Naive thymus-derived CD8-positive, alpha-beta T cell (primary cell): ENCODE measurements at regions not wholly inside any gene's neighbourhood (a gene's known extent, or its start where the extent isn't known, plus 50 kb on each side); places are given as distances from the start of the nearest gene placed in this dataset.

ENCODE experiments used
- ATAC-seq, 2 donors: fragments of 150-1000 bp; cut with Tn5 transposase in 1 of 2; sonication (Bioruptor Pico), chemical (Tn5 transposase) in 1 of 2; 1 replicate in 1 of 2; 2 replicates in 1 of 2; pipeline ENCODE4 v1.10.0; 2021; ENCODE audit warnings: mild to moderate bottlenecking in 2 of 2, moderate library complexity in 2 of 2
- POLR2A ChIA-PET: fragments of 350-600 bp; sonication (Branson Sonifier 250); formaldehyde crosslinking; loops from one replicate; lab custom pipeline; 2021; ENCODE audit warnings: antibody characterized with exemption; lab: Charles Lee
- DNase-seq, 10 donors: peaks; one replicate each; pipeline versions ENCODE4 v3.0.0 to v3.0.0-alpha.2; 2020 to 2022
- H3K27ac Mint-ChIP-seq, 10 donors: one replicate each; pipeline ENCODE4 v1.8.0; 2020 to 2022; ENCODE audit warnings: mild to moderate bottlenecking in 10 of 10, mixed read lengths in 10 of 10, moderate library complexity in 4 of 10, inconsistent platforms in 1 of 10
- H3K27me3 Mint-ChIP-seq, 5 donors: one replicate each; pipeline ENCODE4 v1.8.0; 2021 to 2022; ENCODE audit warnings: mixed read lengths in 5 of 5
- H3K36me3 Mint-ChIP-seq, 3 donors: one replicate each; pipeline ENCODE4 v1.8.0; 2020 to 2022; ENCODE audit warnings: mixed read lengths in 3 of 3, mild to moderate bottlenecking in 2 of 3, inconsistent platforms in 1 of 3
- H3K4me1 Mint-ChIP-seq, 4 donors: one replicate each; pipeline ENCODE4 v1.8.0; 2021 to 2022; ENCODE audit warnings: mixed read lengths in 4 of 4
- H3K4me3 Mint-ChIP-seq, 10 donors: one replicate each; pipeline ENCODE4 v1.8.0; 2020 to 2022; ENCODE audit warnings: mild to moderate bottlenecking in 10 of 10, mixed read lengths in 10 of 10, moderate library complexity in 6 of 10, inconsistent platforms in 1 of 10
- H3K9me3 Mint-ChIP-seq, 9 donors: one replicate each; pipeline ENCODE4 v1.8.0; 2020 to 2022; ENCODE audit warnings: mixed read lengths in 9 of 9, mild to moderate bottlenecking in 3 of 9, inconsistent platforms in 1 of 9, moderate library complexity in 1 of 9

DNA sequence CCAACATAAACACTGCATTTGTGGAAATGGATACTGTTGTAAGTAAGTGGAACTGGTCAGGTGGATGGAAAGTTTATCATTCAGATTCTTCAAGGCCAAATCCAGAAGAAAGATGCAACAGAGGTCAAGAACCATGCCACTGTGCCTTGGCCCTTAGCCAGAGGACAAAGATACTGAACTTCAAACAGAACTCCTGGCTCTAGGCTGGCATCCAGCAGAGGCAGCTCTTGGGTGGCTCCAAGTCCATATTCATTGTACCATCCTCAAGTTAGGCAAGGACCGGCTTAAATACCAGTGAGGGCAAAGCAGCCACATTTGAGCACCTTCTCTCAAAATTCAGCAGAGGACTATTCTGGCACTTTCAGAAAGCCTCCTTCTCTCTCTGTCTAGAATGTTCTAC, 53.2 kb downstream of the DNAAF9 start:
- Mint-ChIP-seq H3K4me1 (no peaks in the 10 kb centered on the region), H3K27ac (no peak overlapping the region), H3K27me3 (no peaks in the 10 kb centered on the region), H3K4me3 (no peak overlapping the region), H3K36me3 (peaks cover 0 to 2% (median 2%) of the 10 kb centered on the region in 3 donors), H3K9me3 (no peaks in the 10 kb centered on the region)
- ATAC-seq, result no peak
- DNase-seq, result no peak
- POLR2A ChIA-PET, result no interaction called here

DNA sequence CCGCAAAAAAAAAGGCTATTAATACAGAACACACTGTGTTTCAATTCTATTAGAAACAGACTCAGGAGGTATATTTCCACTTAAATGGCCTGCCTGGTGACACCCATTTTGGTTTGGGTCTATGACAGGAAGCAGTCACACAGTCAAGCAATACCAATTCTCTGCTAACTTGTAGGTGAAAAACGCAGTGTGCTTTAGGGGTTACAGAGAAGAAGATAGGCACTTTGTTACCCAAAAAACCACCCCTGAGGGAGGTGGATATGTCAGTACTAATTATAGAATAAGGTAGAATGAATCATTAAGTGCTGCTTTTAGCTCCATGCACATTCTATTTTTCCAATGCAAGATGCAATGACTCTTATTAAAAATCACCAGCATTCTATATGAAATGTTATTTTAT, 53.8 kb downstream of the DNAAF9 start:
- no peak overlapping the region for H3K4me3 Mint-ChIP-seq
- H3K27ac Mint-ChIP-seq, result no peak overlapping the region
- POLR2A ChIA-PET, result no interaction called here
- no peaks in the 10 kb centered on the region for H3K27me3 Mint-ChIP-seq
- no peak for DNase-seq
- peaks cover 0 to 2% (median 0%) of the 10 kb centered on the region in 3 donors for H3K36me3 Mint-ChIP-seq
- no peaks in the 10 kb centered on the region for H3K9me3 Mint-ChIP-seq
- no peaks in the 10 kb centered on the region for H3K4me1 Mint-ChIP-seq
- ATAC-seq, result no peak

DNA sequence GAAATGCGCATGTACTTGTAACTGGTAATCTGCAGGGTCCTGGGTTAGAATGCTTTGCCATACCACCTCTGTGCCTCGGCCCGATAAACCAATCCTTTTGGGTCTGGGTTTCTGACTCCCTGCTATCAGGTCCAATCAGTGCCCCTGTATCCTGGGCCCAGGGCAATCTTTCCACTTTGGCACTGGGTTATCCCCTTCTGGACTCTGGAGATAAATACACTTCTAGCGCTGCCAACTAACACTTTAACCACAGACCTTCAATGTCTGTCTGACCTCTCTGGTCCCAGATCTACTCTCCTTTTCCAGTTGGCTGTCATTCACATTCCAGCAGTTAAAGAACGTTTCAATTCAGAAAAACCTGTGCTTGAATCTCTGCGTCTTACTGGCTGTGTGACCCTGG, 55.3 kb downstream of the DNAAF9 start:
- no peaks in the 10 kb centered on the region for H3K27me3 Mint-ChIP-seq
- ATAC-seq (no peak), DNase-seq (no peak)
- no peak overlapping the region for H3K4me3 Mint-ChIP-seq
- POLR2A ChIA-PET, result no interaction called here
- peaks cover 0 to 9% (median 0%) of the 10 kb centered on the region in 3 donors for H3K36me3 Mint-ChIP-seq
- H3K27ac Mint-ChIP-seq, result no peak overlapping the region
- no peaks in the 10 kb centered on the region for H3K4me1 Mint-ChIP-seq
- H3K9me3 Mint-ChIP-seq, result no peaks in the 10 kb centered on the region

DNA sequence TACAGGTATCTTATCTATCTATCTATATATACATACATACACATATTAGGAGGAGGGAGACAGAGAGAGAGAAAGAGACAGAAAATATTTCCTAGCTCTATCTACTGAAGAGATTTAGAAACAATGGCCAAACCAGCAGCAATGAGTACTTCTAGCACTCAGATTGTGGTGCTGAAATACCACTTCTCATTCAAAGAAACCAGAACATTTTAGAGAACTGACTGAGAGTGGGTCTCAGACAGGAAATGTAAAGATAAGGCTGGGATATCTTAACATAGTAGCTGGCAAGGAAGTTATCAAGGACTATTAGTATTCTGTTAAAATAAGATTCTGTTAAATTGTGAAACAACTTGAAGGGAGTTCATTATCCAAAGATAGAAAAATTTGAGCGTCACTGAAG, 57.0 kb downstream of the DNAAF9 start:
- POLR2A ChIA-PET, result no interaction called here
- no peaks in the 10 kb centered on the region for H3K9me3 Mint-ChIP-seq

DNA sequence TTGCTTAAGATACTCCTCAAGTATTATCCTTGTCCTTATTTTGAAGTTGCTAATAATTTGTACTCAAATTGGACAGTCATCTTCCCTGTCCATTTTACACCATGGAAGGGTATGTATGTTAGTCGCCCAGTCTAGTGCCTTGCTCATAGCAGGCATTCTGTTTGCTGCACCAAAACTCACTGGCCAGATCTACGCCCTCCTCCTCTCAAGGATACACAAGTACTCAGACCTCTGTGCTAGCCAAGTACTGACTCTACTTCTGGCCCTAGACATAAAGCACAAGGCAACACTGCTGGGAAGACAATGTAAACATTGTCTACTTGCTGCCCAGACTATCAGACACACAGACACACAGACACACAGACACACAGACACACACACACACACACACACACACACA, 57.7 kb downstream of the DNAAF9 start:
- H3K36me3 Mint-ChIP-seq, result peaks cover 0 to 23% (median 10%) of the 10 kb centered on the region in 3 donors
- no peaks in the 10 kb centered on the region for H3K9me3 Mint-ChIP-seq
- no peaks in the 10 kb centered on the region for H3K27me3 Mint-ChIP-seq
- no peak for ATAC-seq
- no peak for DNase-seq
- POLR2A ChIA-PET, result no interaction called here
- peak overlapping the region in 1 of 10 donors; percentile 5 for H3K27ac Mint-ChIP-seq
- no peak overlapping the region for H3K4me3 Mint-ChIP-seq
- H3K4me1 Mint-ChIP-seq, result no peaks in the 10 kb centered on the region

More for the DNA sequence above, 57.0 kb downstream of the DNAAF9 start:
- no peak overlapping the region for H3K4me3 Mint-ChIP-seq
- no peaks in the 10 kb centered on the region for H3K27me3 Mint-ChIP-seq
- ATAC-seq (no peak), DNase-seq (no peak)
- H3K36me3 Mint-ChIP-seq, result peaks cover 0 to 22% (median 7%) of the 10 kb centered on the region in 3 donors
- H3K4me1 Mint-ChIP-seq, result no peaks in the 10 kb centered on the region
- H3K27ac Mint-ChIP-seq, result no peak overlapping the region

DNA sequence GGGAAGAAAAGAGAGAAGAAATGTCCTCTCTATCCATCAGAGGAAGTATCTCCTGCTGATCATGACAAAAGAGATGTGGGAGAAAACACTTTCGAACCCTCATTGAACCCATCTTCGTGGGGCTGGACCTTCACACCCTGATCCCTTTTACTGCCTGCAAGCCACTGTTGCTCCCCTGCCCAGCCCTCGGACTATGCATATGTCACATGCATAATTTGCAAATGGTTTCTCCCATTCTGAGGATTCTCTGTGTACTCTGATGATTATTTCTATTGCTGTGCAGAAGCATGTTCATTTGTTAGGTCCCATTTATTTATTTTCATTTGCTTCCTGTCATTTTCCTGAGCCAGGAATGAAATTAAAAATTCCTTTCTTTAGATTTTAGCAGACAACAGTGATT, 64.7 kb downstream of the DNAAF9 start:
- Mint-ChIP-seq H3K4me1 (no peaks in the 10 kb centered on the region), H3K9me3 (no peaks in the 10 kb centered on the region), H3K27me3 (no peaks in the 10 kb centered on the region), H3K4me3 (no peak overlapping the region), H3K27ac (peak overlapping the region in 1 of 10 donors; percentile 51), H3K36me3 (peaks cover 0 to 30% (median 16%) of the 10 kb centered on the region in 3 donors)
- DNase-seq (no peak), ATAC-seq (no peak)
- POLR2A ChIA-PET, result no interaction called here

DNA sequence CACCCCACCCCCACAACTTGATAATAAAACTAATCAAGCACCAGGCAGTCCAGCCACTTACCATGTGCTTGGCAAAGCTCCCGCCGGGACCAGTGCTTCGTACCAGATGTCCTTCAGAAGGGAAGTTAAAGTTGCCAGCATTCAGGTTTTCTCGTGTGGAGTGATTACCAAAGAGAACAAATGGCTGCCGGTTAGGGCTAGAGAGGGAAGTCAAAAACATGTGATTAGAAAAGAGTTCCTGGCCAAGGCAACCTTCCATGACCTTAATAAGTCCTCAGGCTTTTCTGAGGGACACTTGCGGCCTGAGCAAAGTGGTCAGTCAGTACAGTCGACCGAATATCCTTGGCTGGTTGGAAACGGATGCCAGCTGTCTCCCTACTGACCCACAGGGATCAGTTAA, 67.0 kb downstream of the DNAAF9 start:
- DNase-seq (no peak), ATAC-seq (no peak)
- H3K9me3 Mint-ChIP-seq, result no peaks in the 10 kb centered on the region
- POLR2A ChIA-PET, result no interaction called here
- no peaks in the 10 kb centered on the region for H3K27me3 Mint-ChIP-seq
- no peak overlapping the region for H3K27ac Mint-ChIP-seq
- peaks cover 0 to 16% (median 9%) of the 10 kb centered on the region in 3 donors for H3K36me3 Mint-ChIP-seq
- H3K4me3 Mint-ChIP-seq, result no peak overlapping the region
- H3K4me1 Mint-ChIP-seq, result no peaks in the 10 kb centered on the region

DNA sequence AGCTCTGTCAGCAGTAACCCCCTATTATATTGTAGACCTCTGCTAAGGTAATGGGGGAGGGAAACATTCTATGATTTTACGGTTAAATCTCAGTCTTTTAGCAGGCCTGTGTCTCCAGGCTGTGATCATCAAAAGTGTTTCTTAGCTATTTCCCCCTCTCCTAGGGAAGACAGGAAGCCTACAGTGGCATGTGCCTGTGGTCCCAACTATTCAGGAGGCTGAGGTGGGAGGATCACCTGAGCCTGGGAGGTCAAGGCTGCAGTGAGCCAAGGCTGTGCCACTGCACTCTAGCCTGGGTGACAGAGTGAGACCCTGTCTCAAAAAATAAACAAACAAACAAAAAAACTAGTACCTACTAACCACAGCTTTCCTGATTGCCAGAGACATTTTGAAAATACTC, 67.9 kb downstream of the DNAAF9 start:
- DNase-seq, result no peak
- no peaks in the 10 kb centered on the region for H3K27me3 Mint-ChIP-seq
- POLR2A ChIA-PET, result no interaction called here

DNA sequence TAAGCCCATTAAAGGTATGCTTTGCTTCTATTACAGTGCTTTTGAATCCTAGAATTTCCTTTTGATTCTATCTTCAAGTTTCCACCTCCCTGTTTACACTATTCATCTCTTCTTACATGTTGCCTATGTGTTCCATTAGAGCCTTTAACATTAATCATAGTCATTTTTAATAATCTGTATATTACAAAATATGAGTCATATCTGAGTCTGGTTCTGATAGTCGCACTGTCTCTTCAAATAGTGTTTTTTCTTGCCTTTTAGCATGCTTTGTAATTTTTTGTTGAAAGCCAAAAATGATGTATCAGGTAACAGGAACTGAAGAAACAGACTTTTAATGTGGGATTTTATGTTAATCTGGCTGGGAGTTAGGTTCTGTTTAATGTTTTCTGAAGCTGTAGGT, 68.4 kb downstream of the DNAAF9 start:
- no peaks in the 10 kb centered on the region for H3K9me3 Mint-ChIP-seq
- no peaks in the 10 kb centered on the region for H3K27me3 Mint-ChIP-seq
- POLR2A ChIA-PET, result no interaction called here

More for the DNA sequence above, 67.9 kb downstream of the DNAAF9 start:
- peak overlapping the region in 1 of 10 donors; percentile 75 for H3K27ac Mint-ChIP-seq
- no peak for ATAC-seq
- no peaks in the 10 kb centered on the region for H3K9me3 Mint-ChIP-seq
- H3K36me3 Mint-ChIP-seq, result peaks cover 0 to 15% (median 12%) of the 10 kb centered on the region in 3 donors
- no peaks in the 10 kb centered on the region for H3K4me1 Mint-ChIP-seq
- H3K4me3 Mint-ChIP-seq, result no peak overlapping the region

DNA sequence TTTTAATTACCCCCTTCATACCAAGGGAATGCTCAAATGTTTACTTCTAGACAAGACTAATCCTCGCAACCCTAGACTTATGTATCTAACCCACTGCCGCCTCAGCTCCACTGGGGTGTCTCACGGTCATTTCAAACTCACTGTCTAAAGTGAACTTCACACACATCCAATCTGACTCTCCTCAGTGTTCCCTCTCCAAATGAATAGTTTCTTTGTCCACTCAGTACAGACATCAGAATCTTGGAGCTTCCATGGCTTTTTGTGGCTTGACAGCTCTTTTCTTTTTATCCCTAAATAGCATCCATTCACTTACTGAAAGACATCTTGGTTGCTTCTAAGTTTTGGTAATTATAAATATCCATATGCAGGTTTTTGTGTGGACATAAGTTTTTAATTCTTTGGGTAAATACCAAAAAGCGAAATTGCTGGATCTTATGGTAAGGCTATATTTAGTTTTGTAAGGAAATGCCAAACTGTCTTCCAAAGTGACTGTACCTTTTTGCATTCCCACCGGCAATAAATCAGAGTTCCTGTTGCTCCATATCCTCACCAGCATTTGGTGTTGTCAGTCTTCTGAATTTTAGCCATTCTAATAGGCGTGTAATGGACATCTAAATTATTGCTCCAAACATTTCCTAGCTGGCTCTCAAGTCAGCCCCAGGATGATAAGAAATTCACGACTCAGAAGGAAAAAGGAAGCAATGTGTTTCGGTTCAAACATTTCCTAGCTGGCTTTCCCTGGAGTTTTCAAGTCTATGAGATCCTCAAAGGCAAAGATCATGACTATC, 73.1 kb downstream of the DNAAF9 start:
- no peak for ATAC-seq
- Mint-ChIP-seq H3K27ac (peak overlapping the region in 1 of 10 donors; percentile 38), H3K27me3 (no peaks in the 10 kb centered on the region), H3K36me3 (peaks cover 0 to 11% (median 10%) of the 10 kb centered on the region in 3 donors), H3K4me1 (peaks cover 0 to 12% (median 7%) of the 10 kb centered on the region in 4 donors), H3K4me3 (no peak overlapping the region), H3K9me3 (no peaks in the 10 kb centered on the region)
- DNase-seq, result no peak
- POLR2A ChIA-PET, result no interaction called here

More for the DNA sequence above, 68.4 kb downstream of the DNAAF9 start:
- peaks cover 0 to 15% (median 12%) of the 10 kb centered on the region in 3 donors for H3K36me3 Mint-ChIP-seq
- H3K4me3 Mint-ChIP-seq, result no peak overlapping the region
- no peak overlapping the region for H3K27ac Mint-ChIP-seq
- no peak for ATAC-seq
- no peak for DNase-seq
- H3K4me1 Mint-ChIP-seq, result no peaks in the 10 kb centered on the region

DNA sequence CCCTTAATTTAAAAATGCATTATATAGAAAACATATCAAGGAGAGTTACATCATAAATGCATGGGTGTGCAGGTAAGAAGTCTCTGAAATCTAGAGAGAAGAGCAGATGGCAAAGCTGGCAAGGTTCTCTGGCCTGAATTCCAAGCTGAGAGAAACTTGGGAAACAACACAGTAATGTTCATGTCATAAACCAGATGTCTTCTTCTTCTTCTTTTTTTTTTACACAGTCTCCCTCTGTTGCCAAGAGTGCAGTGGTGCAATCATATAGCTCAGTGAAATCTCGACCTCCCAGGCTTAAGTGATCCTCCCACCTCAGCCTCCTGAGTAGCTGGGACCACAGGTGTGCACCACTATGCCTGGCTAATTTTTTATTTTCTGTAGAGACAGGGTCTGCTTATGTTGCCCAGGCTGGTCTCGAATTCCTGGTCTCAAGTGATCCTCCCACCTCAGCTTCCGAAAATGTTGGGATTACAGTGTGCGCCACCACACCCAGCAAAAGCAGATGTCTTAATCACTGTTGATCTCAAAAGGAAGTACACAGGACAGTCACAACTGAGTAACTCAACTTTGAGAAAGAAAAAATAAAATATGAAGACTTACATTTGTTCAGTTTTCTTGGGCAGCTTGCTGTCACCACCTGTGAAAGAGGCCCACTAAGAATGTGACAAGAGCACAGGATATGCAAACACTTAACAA, 77.3 kb downstream of the DNAAF9 start:
- ATAC-seq (no peak), DNase-seq (peak in 1 of 10 donors; percentile 10)
- POLR2A ChIA-PET, result no interaction called here
- no peaks in the 10 kb centered on the region for H3K27me3 Mint-ChIP-seq
- peaks cover 0 to 8% (median 2%) of the 10 kb centered on the region in 3 donors for H3K36me3 Mint-ChIP-seq
- peak overlapping the region in 1 of 10 donors; percentile 39 for H3K4me3 Mint-ChIP-seq
- H3K27ac Mint-ChIP-seq, result peak overlapping the region in 8 of 10 donors; percentile 13 to 84 (median 67)
- H3K9me3 Mint-ChIP-seq, result no peaks in the 10 kb centered on the region
- peaks cover 2 to 31% (median 25%) of the 10 kb centered on the region in 4 donors for H3K4me1 Mint-ChIP-seq

DNA sequence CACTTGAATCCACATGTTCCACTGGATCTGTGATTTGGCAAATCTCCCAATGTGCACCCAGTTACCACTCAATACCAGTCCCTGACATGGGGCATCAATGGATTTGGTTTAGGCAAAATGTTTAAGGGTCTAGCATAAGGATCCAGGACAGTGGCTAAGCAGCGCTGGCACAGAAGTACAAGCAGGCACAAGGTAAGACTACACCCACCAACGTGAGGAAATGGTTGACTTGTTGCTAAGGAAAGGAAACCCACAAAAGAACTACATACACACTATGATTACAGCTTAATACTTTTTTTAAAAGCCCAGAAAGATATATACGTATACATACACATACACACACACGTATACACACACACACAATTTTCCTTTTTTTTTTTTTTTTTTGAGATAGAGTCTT, 79.0 kb downstream of the DNAAF9 start:
- H3K27ac Mint-ChIP-seq, result peak overlapping the region; percentile 54 to 89 (median 80)
- no peaks in the 10 kb centered on the region for H3K27me3 Mint-ChIP-seq
- H3K36me3 Mint-ChIP-seq, result peaks cover 3 to 6% (median 6%) of the 10 kb centered on the region in 3 donors
- POLR2A ChIA-PET, result interaction anchor here (0.6 kb wide), 1 partner anchor 255 kb away, joined by 3 read pairs; no protein-coding TSS in a partner anchor
- peaks cover 5 to 35% (median 26%) of the 10 kb centered on the region in 4 donors for H3K4me1 Mint-ChIP-seq
- ATAC-seq, result peak; percentile 94 to 95
- DNase-seq, result peak in 5 of 10 donors; percentile 19 to 59 (median 22)
- no peaks in the 10 kb centered on the region for H3K9me3 Mint-ChIP-seq
- peak overlapping the region in 9 of 10 donors; percentile 26 to 72 (median 59) for H3K4me3 Mint-ChIP-seq
